NOMO-1 (cell line): ENCODE measurements at regions not wholly inside any gene's neighbourhood (a gene's known extent, or its start where the extent isn't known, plus 50 kb on each side); places are given as distances from the start of the nearest gene placed in this dataset.

Experiments used
- DNase-seq, 2 experiments: peaks; one replicate each; lab custom pipeline; 2025; ENCODE audit not compliant: unreplicated experiment in 2 of 2; lab: John Stamatoyannopoulos, UW

- DNase-seq, result no peak
Measured at GRCh38 chr4:138670681-138671080, 344.9 kb upstream of the NOCT start.

- DNase-seq, result no peak
Measured at GRCh38 chr4:138669479-138670315, 345.9 kb upstream of the NOCT start.

GRCh38 chr4:138668309-138668708 lies 347.3 kb upstream of the NOCT start:
- DNase-seq, result no peak

DNA sequence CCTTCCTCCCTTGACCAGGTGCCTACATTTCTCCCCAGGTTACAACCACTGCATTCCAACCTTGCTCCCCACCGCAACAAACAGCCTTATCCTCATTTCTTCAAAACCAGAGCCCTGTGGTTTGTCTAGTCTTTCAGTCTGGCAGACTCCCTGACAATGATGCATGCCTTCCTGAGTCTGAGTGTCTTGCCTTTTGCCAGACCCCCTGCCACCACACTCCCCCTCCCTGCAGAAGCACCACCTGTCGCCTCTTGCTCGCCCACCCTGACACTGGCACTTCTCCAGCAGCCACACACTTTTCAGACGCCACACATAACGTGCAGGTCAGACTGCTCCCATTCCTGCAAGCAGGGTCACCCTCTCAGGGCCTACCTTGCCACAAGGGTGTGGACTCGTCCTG lies 349.2 kb upstream of the NOCT start:
- DNase-seq, result no peak

DNA sequence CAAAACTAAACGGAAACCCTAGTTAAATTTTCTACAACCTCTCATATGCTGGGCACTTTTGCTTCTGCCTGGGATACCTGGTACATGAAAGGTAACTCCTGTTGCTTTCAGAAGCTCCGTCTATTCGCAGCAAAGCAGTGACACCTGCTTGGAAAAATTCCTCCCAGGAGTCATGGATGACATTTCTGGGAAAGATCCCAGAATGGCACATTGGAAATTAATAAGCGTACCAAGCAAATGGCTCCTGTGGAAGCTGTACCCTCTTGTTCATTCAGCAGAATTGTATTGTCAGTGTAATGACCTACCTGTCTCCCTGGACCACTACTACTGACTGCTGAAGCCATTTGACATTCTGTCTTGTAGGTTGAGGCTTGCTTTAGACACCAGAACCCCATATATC lies 349.7 kb upstream of the NOCT start:
- DNase-seq, result no peak

GRCh38 chr4:138663883-138664282 lies 351.7 kb upstream of the NOCT start:
- DNase-seq, result no peak

- DNase-seq, result no peak
Measured at GRCh38 chr4:138659812-138660316, 355.7 kb upstream of the NOCT start.

- no peak for DNase-seq
Measured at GRCh38 chr4:138659037-138659811, 356.4 kb upstream of the NOCT start.

- DNase-seq, result no peak
Measured at GRCh38 chr4:138658518-138658917, 357.1 kb upstream of the NOCT start.

DNA sequence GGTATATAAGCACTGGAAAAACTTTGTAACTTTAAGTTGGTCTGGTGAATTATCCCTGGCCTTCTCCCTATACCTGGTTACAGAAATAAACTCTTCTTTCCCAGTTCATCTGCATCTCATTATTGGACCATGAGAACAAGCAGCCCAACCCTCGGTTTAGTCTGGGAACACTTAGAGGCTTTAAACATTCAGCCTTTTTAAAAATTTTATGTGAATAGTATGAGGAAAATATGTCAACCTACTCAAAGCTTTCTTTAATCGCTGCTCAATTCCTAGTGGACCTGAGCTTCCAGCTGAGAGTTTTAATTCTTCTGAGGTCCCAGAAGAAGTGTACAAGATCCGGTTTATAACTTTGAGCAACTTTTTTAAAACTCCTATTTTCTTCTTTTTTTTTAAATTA lies 358.6 kb upstream of the NOCT start:
- DNase-seq, result no peak

GRCh38 chr4:138655985-138656384 lies 359.6 kb upstream of the NOCT start:
- no peak for DNase-seq

DNA sequence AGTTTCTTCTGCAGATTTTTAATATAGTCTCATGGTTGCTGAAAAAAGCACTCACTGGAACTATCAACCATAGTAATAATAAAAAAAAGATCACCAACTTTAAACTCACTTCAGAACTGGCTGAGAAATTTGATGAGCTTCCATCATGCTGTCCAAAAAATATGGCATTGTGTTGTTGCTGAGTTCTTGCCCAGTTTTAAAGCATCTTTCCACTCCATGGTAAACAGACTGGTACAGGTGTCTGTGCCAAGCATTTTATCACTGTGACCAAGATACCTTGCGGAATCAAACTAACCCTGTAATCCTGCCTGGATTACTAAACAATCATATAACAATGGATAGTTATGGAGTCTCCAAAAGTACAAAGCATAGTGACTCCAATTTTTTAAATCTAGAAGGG lies 360.3 kb upstream of the NOCT start:
- DNase-seq, result no peak

- peak; percentile 58 to 79 for DNase-seq
Measured at GRCh38 chr4:138650929-138651448, 364.6 kb upstream of the NOCT start.

GRCh38 chr4:138650495-138650894 lies 365.1 kb upstream of the NOCT start:
- DNase-seq, result no peak

GRCh38 chr4:138647433-138647832 lies 368.1 kb upstream of the NOCT start:
- no peak for DNase-seq

GRCh38 chr4:138646383-138646782 lies 369.2 kb upstream of the NOCT start:
- DNase-seq, result no peak

DNA sequence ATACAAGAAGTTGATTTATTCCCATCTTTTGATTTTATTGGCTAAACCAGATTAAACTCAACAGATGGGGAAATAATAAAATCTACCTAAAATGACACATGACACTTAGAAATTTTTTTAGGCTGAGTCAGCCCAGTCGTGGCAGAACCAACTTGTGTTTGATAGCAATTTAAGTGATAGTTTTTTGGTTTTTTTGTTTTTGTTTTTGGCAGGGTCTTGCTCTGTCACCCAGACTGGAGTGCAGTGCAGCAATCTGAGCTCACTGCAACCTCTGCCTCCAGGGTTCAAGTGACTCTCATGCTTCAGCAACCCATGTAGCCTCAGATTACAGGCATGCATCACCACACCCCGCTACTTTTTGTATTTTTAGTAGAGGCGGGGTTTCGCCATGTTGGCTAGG lies 370.3 kb upstream of the NOCT start:
- no peak for DNase-seq

GRCh38 chr4:138644322-138644721 lies 371.3 kb upstream of the NOCT start:
- DNase-seq, result no peak

DNA sequence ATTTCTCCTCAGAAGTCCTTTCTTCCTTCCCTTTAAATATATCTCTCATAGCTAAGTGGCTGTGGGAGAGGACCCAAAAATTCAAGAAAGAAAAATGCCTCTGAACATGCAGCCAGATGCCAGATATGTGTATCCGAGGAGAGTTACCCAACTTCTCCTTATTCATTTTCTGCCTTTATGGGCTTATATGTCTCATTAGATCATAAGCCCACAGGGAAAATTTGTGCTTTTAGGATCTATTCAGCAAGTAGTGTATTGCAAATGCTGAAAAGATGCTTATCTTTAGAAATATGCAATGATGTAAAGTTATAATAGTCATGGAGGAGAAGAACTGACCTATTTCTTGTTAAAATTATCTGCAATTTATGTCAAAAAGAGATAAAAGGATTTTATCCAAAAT lies 371.8 kb upstream of the NOCT start:
- no peak for DNase-seq

DNA sequence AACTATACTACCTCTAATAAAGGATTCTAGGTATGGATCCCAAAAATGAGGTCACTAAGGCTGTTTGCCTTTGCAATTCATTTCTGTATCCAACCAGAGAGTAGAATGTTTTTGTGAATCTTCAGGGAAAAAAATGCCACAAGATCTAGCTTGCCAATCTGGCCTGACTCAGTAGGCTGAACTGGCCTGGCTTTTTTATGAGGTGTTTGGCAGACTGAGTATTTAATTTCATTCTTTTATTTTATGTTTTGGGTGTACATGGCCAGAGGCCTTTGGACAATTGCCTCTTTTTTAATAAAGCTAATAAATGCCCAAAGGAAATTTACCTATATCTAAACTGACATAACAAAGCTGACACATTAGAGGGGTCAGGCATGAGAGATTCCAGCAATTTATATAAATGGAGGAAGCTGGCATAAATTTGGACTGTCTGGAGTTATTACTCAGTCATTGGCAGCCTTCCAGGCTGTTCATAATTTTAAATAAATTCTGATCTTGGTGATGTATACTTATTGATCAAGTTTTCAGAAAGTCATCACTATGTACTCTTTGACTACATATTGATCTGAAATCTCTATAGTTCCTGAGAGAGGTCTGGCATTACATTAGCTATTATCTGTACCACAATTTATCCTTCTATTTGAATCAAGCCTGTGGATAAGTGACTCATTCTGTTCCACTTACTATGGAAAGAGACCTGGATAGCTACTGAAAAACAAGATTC lies 376.4 kb upstream of the NOCT start:
- DNase-seq, result no peak

- no peak for DNase-seq
Measured at GRCh38 chr4:138636781-138637180, 378.8 kb upstream of the NOCT start.
